Neural progenitor cell (in vitro differentiated cells): ENCODE measurements at regions not wholly inside any gene's neighbourhood (a gene's known extent, or its start where the extent isn't known, plus 50 kb on each side); places are given as distances from the start of the nearest gene placed in this dataset.

Experiments used
- CTCF ChIP-seq: fragments of 200-600 bp; sonication (generic); IDR thresholded peaks from 2 replicates; pipeline ENCODE4 v1.5.1; 2017; ENCODE audit warnings: antibody characterized with exemption, mild to moderate bottlenecking
- EZH2 ChIP-seq: fragments of 200-600 bp; sonication (generic); IDR thresholded peaks from 2 replicates; pipeline ENCODE4 v1.6.1; 2017; ENCODE audit warnings: antibody characterized with exemption, mild to moderate bottlenecking, moderate library complexity
- EZH2phosphoT487 ChIP-seq: fragments of 200-600 bp; sonication (generic); IDR thresholded peaks from 2 replicates; pipeline ENCODE4 v1.6.1; 2017; ENCODE audit warnings: antibody characterized with exemption

GRCh38 chr3:102129760-102130608 is 280.7 kb downstream of the NFKBIZ start:
- TF ChIP-seq CTCF (no peak), EZH2phosphoT487 (no peak), EZH2 (no peak)
